ENCODE measurements at regions not wholly inside any gene's neighbourhood (a gene's known extent, or its start where the extent isn't known, plus 50 kb on each side); places are given as distances from the start of the nearest gene placed in this dataset.
"Not testable (repeated sequence)": the region's sequence is repeated elsewhere in the genome, so short reads cannot be mapped to it uniquely, and the experiment has no call there.

- no peak for DNase-seq
Observed at GRCh38 chr14:84068288-84068687, 1461.7 kb upstream of the FLRT2 start.

GRCh38 chr14:84071061-84071460 lies 1458.9 kb upstream of the FLRT2 start:
- DNase-seq, result no peak

- DNase-seq, result no peak
Observed at GRCh38 chr14:84074626-84075025, 1455.3 kb upstream of the FLRT2 start.

GRCh38 chr14:84080944-84081343 lies 1449.0 kb upstream of the FLRT2 start:
- no peak for DNase-seq

- no peak for DNase-seq
Observed at GRCh38 chr14:84084056-84084630, 1445.8 kb upstream of the FLRT2 start.

DNA sequence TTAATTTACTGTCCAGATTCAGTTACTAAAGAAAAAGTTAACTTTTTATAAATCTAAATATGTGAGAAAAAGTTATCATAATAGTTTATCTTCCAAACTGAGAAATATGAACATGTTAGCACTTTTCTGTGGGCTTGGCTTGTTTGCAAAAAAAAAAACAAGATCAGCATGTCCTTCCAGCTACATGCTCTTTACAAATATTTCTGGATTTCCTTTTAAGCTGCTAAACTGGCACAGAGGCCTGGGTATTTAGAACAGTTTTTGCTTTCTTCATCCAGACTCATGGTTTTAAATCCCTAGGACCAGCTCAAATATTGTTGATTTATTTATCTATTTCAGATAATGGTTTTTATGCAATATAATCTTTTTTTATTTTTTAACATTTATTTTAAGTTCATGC lies 1444.5 kb upstream of the FLRT2 start:
- no peak for DNase-seq

GRCh38 chr14:84086714-84087113 lies 1443.2 kb upstream of the FLRT2 start:
- DNase-seq, result no peak

DNA sequence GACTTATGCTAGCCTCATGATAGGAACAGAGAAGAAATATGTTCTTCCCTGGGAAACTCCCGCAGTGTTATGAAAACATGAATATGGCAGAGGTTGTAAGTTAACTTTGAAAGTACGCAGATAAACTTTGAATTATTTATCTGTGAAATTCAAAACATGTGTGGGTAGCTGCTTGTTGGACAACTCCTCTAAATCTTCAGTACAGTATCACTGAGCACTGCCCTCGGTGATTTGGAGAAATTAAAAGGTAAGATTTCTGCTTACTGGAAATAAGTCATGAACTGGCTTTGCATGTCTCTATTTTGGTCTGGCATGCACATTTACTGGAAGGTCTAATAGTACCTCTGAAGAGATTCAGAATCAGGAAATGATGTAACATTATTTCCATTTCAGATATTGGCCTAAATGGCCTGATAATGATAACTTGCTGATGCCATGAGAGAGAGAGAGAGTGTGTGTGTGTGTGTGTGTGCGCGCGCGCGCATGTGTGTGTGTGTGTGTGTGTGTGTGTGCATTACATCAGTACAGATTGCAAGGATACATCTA lies 1441.9 kb upstream of the FLRT2 start:
- DNase-seq, result no peak

DNA sequence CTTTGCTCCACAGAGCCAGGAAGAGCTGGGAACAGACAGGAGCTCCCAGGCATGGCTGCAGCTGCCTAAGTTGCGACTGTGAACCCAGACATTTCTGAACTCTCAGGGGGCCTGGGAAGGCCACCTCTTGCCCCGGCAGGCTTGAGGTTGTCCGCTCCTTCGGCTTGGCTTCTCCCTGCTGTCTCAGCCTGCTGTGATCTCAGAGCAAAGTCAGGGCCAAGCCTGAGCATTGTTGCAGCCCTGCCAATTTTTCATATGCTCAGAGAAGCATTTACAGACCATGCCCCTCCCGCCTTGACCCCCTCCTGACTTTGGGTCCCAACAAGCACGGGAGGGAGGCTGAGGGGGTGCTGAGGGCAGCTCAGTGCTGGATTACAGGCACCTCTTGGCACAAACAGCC lies 1439.1 kb upstream of the FLRT2 start:
- DNase-seq, result no peak

- no peak for DNase-seq
Observed at GRCh38 chr14:84095681-84096080, 1434.3 kb upstream of the FLRT2 start.

GRCh38 chr14:84098261-84098660 lies 1431.7 kb upstream of the FLRT2 start:
- no peak for DNase-seq

GRCh38 chr14:84099560-84099959 lies 1430.4 kb upstream of the FLRT2 start:
- not testable (repeated sequence) for DNase-seq

- DNase-seq, result no peak
Observed at GRCh38 chr14:84107835-84108343, 1422.1 kb upstream of the FLRT2 start.

GRCh38 chr14:84108746-84109457 lies 1421.0 kb upstream of the FLRT2 start:
- no peak for DNase-seq

- DNase-seq, result no peak
Observed at GRCh38 chr14:84112589-84112988, 1417.4 kb upstream of the FLRT2 start.

DNA sequence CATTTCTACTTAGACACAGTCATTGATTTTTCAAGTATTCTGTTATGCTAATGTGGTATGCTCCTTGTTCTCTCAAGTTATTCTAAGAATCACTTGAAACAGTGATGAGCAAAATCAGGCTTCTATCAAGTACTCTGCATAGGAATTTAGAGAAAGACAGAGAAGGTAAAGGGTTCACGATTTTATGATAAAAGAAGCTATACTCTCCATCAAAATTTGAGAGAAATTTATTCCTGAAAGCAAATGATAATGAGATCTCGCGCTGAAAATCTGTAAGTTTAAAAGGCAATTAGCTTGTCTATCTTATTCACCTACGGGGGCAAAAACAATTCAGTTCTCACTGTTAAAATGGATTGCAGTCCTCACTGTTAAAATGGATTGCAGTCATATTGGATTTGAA lies 1404.3 kb upstream of the FLRT2 start:
- DNase-seq, result no peak

DNA sequence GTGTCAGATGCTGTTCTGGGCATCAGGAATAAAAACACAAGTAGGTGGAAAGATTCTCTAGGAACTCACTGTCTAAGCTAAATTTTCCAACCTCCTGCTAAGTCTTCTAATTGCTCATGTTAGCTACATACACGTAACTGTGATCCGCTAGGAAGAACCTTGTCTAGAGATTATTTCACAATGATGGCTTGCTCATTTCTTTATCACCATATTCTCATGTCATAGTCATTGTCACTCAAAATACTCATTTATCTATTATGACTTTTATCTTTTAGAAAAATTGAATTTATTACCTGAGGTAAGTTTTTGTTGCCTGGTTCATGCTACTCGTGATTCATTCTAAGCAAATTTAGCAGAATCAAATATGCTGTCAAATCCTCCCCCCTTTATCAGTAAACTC lies 1402.4 kb upstream of the FLRT2 start:
- no peak for DNase-seq

- DNase-seq, result no peak
Observed at GRCh38 chr14:84128050-84128449, 1401.9 kb upstream of the FLRT2 start.

- no peak for DNase-seq
Observed at GRCh38 chr14:84129007-84129406, 1400.9 kb upstream of the FLRT2 start.

DNA sequence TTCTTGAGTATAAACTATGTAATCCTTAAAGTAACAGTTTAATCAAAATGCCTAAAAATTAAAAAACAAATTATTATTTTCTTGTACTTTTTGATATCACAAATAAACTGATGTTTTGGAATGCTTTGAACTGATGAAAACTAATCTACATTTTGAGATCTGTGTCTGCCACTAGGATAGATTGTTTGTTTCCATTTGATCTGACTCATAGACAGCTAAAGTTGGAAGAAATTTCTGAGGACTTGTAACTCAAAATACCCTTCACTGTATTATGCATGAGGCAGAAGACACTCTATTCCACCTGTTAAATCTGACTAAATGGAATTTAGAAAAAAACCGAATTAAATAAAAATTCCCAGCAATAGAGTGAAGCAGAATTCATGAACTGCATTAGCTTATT lies 1400.0 kb upstream of the FLRT2 start:
- no peak for DNase-seq

- DNase-seq, result no peak
Observed at GRCh38 chr14:84131924-84132323, 1398.0 kb upstream of the FLRT2 start.

DNA sequence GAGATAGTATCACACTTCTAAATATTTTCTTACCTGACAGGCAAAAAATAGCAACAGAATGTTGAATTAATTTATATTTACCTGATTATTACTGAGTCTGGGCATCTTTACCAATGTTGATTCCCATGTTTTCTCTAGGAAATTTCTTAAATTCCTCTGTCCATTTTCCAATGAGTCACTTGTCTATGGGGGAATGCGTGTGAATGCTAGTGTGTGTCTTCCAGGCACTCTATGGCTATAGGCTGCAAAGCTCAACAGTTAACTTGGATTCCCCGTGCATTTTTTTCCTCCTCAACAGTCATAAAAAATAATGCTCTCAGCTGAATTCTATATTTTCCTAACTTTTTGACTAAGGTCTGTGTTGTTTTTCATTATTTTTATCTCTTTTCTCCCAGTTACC lies 1385.8 kb upstream of the FLRT2 start:
- no peak for DNase-seq

DNA sequence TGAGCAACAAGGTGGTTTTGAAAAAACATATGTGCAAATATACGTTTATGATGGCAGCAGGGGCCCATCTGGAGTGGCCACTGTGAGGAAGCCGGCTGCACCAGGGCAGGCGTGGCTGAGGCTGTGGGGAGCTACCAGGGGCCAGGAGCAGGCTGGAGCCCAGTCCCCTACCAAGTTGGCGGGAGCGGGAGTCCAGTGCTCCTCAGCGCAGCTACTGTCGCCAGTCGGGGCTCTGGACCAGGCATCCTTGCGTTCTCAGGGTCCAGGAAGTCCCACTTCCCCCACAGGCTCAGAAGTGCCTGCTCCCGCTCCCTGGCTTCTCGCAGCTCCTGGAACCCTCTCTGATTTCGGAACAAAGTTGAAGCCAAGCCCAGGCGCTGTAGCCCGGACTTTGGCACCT lies 1377.5 kb upstream of the FLRT2 start:
- DNase-seq, result no peak

DNA sequence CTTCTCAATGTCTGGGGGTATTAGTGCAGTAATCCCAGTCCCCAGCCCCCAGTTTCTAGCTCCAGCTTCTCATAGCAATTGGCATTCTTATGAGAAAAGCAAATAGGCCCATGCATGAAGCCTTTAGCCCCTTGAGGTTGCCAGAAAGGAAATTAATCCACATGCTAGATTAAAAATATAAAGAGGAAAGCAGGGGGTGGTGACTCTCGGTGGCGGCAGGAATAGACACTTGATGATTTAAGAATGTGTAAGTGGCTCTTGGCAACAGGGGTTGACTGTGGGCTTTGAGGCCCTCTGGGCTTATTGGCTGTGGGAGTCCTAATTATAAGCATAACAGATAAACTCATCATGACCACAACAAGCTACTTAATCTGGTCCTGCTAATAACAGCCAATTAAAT lies 1367.3 kb upstream of the FLRT2 start:
- no peak for DNase-seq

DNA sequence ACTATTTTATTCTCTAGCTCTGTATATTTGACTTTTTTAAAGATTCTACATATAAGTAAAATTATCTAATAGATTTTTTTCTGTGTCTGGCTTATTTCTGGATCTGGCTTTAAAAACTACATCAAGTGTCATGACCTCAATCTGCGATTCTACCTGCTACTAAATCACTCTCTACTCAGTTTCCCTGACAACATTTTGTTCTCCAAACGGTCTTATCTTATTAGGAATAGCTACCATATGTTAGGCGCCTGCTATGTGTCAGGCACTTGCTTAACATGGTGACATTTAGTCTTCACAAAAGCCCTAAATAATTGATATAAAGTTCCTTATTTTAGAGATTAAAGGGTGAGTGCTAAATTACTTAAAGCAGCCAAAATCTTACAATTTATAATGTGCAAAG lies 1362.9 kb upstream of the FLRT2 start:
- no peak for DNase-seq

Measured in NCI-H1048 (cell line).